COLO668 (cell line): ENCODE measurements at regions not wholly inside any gene's neighbourhood (a gene's known extent, or its start where the extent isn't known, plus 50 kb on each side); places are given as distances from the start of the nearest gene placed in this dataset.

Experiments used
- DNase-seq: peaks from one replicate; lab custom pipeline; 2025; ENCODE audit not compliant: unreplicated experiment; lab: John Stamatoyannopoulos, UW

DNA sequence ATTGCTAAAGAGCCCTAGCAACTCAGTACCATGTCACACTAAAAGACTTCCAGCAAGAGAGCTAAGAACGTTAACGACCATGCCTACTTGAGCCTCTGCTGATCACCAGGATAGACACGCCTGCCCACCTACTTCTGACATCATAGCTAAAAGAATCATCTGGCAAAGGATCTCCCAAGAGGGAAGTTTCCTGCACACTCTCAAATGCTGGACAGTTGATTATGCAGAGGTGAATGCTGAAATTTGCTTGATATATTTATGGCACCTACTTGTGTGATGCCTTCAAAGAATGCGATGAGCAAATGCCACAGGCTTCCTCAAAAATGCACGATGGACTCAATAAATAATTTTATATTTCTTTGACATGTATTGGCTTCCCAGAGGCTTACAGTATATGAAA, 113.6 kb downstream of the GALC start:
- DNase-seq = no peak

DNA sequence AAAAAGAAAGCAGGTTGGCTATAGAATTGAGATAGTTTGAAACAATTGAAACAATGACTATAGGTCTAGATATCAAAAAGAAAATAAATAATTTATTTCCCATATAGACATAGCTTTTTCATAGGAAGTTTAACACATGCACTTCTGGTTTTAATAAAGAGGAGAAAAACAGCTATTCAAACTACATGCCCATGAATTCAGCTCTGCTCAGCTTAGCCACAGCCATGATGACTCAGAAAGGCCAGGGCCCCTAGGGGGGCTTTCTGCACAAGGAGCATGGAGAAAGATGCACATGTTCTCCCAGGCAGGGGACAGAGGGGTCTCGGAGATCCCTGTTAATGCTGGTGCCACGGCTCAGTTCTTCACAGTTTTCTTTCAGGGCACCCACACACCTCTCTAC, 114.0 kb downstream of the GALC start:
- DNase-seq = no peak

DNA sequence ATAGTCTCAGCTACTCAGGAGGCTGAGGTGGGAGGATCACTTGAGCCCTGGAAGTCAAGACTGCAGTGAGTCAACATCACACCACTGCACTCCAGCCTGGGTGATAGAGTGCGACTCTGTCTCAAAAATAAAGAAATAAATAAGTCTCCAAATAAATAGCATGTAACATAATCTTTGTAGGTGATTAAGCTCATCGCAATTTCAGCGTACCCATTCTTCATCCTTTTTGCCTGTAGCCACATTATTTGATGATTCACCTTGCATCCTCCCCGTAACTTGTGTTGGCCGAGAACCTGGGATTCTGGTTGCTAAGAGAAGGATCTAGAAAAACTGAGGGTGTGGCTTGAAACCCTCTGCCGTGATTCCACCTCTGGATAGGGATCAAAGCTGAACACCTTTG, 115.1 kb downstream of the GALC start:
- no peak for DNase-seq

DNA sequence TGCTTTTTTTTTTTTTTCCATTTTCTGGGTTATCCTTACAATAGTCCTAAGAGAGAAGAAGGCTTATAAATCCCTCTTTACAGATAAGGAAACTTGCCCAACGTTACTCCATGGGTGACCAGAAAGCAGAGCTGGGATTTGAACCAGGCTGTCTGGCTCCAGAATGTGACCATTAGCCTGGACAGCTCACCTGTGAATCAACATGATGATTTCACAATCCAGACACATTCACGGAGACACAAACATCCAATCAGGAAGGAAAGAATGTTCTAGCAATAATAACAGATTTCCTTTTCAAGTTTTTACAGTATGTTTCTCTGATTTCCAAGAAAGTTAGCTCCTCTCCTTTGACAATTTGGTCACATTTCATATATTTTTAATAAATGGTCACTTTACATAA, 118.3 kb downstream of the GALC start:
- no peak for DNase-seq

DNA sequence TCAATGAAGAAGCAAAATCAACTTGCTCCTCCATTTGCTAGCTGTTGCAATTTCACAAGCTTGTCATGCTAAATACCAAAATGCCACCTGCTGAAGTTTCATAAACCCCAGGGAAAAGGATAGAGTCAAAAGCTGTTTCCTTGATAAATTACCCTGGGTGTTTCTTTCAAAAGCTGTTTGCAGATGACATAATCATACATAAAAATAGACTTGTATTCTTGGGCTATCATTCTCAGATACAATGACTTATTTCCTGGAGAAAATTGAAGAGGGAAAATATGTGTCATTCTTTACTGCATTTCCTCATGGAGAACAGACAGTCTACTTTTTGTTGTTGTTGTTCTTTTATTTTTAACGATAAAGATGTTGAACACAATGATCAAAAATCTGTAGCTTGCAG, 119.2 kb downstream of the GALC start:
- DNase-seq = no peak

DNA sequence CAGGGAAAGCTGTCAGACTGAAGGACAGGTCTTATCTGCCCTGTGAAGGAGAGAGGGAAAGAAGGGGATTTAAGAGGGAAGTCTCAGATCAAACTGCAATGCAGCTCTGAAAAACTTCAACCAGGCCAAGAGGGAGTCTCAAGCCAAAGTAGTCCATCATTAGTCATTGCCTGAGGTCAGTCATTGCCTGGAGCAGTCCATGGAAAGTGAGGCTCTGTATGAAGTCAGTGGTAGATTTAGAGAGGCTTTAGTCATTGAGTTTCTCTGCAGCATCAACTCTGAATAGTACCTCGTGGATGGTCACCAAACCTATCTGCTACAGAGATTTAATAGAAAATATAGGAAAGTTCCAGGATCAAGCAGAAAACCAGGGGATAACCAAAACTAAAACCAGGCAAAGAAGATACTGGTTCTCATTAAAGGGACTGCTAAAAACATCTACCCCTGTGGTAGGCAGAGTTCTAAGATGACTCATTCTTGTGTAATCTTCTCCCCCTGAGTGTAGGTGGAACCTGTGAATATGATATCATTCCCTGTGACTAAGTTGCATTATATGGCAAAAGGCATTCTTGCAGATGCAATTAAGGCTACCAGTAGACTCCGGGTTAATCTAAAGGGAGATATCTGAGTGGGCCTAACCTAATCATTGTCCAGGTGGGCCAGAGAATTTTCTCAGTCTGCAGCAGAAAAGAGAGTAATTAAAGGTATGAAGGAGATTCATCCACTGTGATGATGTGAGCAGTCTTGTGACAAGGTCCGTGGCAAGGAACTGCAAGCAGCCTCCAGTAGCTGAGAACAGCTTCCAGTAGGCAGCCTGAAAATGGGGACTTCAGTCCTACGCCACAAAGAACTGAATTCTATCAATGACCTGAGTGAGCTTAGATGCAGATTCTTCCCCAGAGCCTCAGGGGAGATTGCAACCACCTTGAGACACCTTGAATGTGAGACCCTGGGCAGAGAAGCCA, 123.1 kb downstream of the GALC start:
- no peak for DNase-seq

GRCh38 chr14:87868920-87869319, 124.1 kb downstream of the GALC start:
- DNase-seq = no peak

DNA sequence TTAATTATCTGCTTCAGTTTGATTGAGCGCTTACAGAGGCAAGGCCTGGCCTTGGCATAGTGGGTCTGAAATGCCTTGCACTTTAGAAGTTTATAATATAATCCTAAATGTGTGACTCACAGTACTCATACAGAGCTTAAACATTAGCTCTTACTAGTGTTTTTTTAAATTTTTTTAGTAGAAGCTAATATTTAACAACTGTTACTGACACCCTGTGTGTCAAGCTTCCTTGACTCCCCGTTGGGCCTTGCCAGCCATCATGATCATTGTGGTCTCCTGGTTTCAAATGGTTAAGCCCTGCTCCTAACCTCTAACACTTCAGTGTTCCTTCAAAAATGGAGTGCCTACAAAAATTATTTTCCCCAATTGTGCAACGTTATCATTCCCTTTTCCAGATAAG, 126.9 kb downstream of the GALC start:
- no peak for DNase-seq

DNA sequence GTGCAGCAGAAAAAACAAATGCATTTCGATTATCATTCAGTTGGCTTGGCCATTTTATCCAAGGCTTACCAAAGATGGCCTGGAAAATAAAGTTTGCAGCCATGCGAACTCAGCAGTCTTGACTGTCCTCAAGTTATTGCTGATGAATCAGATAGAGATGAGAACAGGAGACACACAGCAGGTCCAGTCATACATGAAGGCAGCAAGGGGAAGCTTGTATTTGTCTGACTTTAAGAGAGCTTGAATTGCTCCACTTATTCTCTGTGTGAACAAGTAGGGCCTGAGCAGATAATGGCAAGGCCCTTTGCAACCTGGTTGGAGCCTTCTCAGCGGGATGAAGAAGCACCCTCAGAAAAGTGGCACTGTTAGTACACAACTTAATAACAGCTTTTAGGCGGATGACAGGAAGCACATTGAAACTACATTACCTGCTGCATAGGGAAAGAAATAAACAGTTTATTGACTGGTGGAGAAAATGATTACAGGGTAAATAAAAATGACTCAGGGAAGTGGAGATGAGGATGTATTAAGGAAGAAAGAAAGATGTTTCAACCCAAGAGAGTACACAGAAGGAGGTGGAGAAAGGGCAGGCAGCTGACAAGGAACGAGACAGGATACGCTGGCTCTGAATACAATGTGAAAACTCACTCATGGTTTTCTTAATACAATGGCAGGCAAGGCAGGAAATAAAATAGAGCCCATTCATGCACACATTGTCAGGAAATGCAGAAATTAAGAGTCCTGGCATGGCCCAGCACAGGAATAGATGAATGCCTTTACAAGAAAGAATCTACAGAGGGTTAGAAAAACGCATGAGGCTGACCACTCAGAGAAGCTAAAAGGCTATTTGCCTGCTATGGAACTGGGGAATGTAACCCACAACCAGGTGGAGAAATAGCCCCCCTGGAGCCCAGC, 128.4 kb downstream of the GALC start:
- no peak for DNase-seq

- no peak for DNase-seq
Observed at GRCh38 chr14:87863047-87863446, 129.9 kb downstream of the GALC start.

- no peak for DNase-seq
Observed at GRCh38 chr14:87852107-87852506, 140.9 kb downstream of the GALC start.

DNA sequence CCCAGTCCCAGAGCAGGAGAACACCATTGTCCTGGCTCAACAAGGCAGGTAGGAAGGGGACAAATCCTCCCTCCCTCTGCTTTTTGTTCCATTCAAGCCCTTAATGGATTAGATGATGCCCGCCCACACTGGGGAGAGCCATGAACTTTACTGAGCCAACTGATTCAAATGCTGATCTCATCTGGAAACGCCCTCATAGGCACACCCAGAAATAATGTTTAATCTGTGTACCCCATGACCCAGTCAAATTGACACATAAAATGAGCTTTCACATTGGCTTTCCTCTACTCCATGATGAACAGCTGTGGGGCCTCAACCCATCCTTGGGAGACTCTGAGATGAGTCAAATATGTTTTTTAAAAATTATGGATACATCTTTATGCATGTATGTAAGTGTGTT, 141.8 kb downstream of the GALC start:
- no peak for DNase-seq

- no peak for DNase-seq
Observed at GRCh38 chr14:87847216-87847755, 145.7 kb downstream of the GALC start.

DNA sequence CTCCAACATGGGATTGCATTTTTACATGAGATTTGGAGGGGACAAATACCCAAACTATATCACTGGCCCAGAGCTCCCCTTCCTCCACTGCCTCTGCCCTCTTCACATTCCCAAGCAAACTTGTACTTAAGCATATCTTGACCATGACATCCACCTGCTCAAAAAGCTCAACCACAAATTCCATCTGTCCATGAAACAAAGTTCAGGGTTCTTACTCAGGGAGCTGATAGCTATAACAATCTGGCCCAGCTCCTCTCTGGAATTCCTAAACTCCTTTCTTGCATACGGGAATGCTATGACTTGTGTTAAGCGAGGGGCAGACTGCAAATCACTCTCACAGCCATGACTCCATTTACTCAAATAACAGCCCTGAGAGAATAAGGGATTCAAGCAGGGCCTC, 152.1 kb downstream of the GALC start:
- no peak for DNase-seq

- no peak for DNase-seq
Observed at GRCh38 chr14:87838931-87839330, 154.1 kb downstream of the GALC start.

GRCh38 chr14:87837296-87837695, 155.7 kb downstream of the GALC start:
- no peak for DNase-seq

DNA sequence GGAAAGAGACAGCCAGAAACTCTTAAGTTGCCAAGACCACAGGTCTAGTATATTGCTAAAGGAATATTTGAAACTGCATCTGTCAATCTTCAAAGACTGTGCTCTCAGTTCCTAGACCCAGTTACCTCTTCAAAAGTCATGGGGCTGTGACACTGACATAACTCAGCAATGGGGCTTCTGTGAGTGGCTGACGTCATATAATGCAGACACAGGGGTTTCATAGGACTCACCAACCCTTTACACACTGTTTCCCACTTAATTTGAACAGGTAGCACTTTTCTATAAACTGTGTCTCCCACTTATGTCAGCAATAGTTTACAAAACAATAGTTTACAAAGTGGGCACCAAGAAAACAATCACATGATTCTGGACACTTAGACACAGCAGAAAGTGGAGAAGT, 158.4 kb downstream of the GALC start:
- DNase-seq = no peak

DNA sequence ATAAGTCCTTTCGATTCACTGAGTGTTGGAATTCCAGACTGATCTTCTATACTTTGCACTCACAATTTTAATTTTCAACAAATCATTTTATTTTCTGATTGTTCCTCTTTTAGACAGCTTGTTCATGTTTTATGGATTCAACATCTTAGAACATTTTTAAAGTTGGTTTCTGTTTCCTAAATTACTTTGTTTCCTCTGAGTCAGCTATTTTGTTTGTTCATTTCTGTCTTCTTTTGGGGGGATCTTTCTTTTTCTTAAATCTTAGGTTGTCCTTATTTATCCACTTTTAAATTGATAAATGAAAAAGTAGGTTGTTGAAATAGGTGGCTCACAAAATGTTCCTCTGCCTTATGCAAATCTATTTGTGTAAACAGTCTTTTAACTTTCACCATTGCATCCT, 160.0 kb downstream of the GALC start:
- DNase-seq = no peak

- no peak for DNase-seq
Observed at GRCh38 chr14:87830443-87831096, 162.4 kb downstream of the GALC start.

- no peak for DNase-seq
Observed at GRCh38 chr14:87829543-87829942, 163.4 kb downstream of the GALC start.

DNA sequence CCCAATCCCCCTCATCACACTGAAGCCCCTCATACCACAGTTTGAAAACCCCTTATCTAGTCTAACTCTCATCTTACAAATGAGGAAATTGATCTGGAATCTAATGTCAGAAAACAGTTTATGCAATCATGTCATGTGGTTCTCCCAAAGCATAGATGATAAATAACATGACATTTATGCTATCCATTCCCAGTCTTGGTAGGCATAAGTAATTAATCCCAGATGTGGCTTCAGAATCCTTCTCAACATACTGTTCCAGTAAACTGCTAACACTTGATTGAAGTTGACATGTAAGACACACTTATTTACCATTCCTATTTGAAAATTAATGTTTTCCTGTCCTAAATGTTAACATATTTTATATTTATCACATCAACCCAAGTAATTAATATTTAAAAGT, 168.7 kb downstream of the GALC start:
- no peak for DNase-seq
